H1 (cell line): ENCODE measurements at regions not wholly inside any gene's neighbourhood (a gene's known extent, or its start where the extent isn't known, plus 50 kb on each side); places are given as distances from the start of the nearest gene placed in this dataset.

Experiments used
- CTCF ChIA-PET: fragments of 300-600 bp; sonication (Branson Sonifier 250); formaldehyde crosslinking; loops from one replicate; lab custom pipeline; 2021; ENCODE audit not compliant: partially characterized antibody; lab: Charles Lee
- POLR2A ChIA-PET: fragments of 300-600 bp; sonication (Branson Sonifier 250); formaldehyde crosslinking; loops from one replicate; lab custom pipeline; 2021; ENCODE audit warnings: inconsistent platforms; ENCODE audit not compliant: partially characterized antibody; lab: Charles Lee
- DNase-seq, 2 experiments: peaks; one replicate each; pipeline versions ENCODE4 v3.0.0 to v3.0.0-alpha.2; 2010 to 2022; ENCODE audit warnings: low spot score in 2 of 2, low read depth in 1 of 2, mixed read lengths in 1 of 2
- FAIRE-seq: peaks from 2 replicates; lab custom pipeline; 2011; peaks lifted over from hg19 to GRCh38; lab: Jason Lieb, UNC
- H2AFZ ChIP-seq: 2 replicates; pipeline ENCODE4 v1.8.1; 2012; ENCODE audit warnings: low read length, inconsistent platforms
- H2AK5ac ChIP-seq: 2 replicates; pipeline ENCODE4 v1.6.1; 2013; ENCODE audit warnings: low read depth, low read length
- H2BK120ac ChIP-seq: replicated peaks from 2 replicates; pipeline ENCODE3; 2013; ENCODE audit warnings: low read depth, low read length, inconsistent platforms
- H2BK12ac ChIP-seq: 2 replicates; pipeline ENCODE4 v1.6.1; 2013; ENCODE audit warnings: low read depth, low read length
- H2BK15ac ChIP-seq: 2 replicates; pipeline ENCODE4 v1.6.1; 2013; ENCODE audit warnings: low read length
- H2BK20ac ChIP-seq: 2 replicates; pipeline ENCODE4 v1.6.1; 2013; ENCODE audit warnings: low read length
- H2BK5ac ChIP-seq: 2 replicates; pipeline ENCODE4 v1.6.1; 2013; ENCODE audit warnings: low read depth, low read length
- H3K14ac ChIP-seq: 2 replicates; pipeline ENCODE4 v1.6.1; 2013; ENCODE audit warnings: inconsistent platforms; ENCODE audit not compliant: insufficient read length
- H3K18ac ChIP-seq: 2 replicates; pipeline ENCODE4 v1.6.1; 2013; ENCODE audit warnings: low read length; ENCODE audit errors: extremely low read depth
- H3K23ac ChIP-seq: 2 replicates; pipeline ENCODE4 v1.6.1; 2013; ENCODE audit warnings: inconsistent platforms; ENCODE audit not compliant: insufficient read length
- H3K23me2 ChIP-seq: 2 replicates; pipeline ENCODE4 v1.6.1; 2013; ENCODE audit warnings: low read depth, low read length
- H3K27ac ChIP-seq: 2 replicates; pipeline ENCODE4 v1.6.1; 2011; ENCODE audit warnings: low read depth, low read length, inconsistent platforms
- H3K27me3 ChIP-seq, 4 experiments: replicated peaks in 1 of 4; 1 replicate in 1 of 4; 2 replicates in 3 of 4; pipeline versions ENCODE4 v1.6.1 to v1.8.1; 2011 to 2013; ENCODE audit warnings: low read length in 3 of 4, mild to moderate bottlenecking in 3 of 4, inconsistent platforms in 2 of 4, mixed read lengths in 2 of 4, moderate library complexity in 1 of 4; ENCODE audit not compliant: control insufficient read depth in 3 of 4, insufficient read depth in 3 of 4; ENCODE audit errors: extremely low read depth in 1 of 4
- H3K36me3 ChIP-seq, 4 experiments: 2 replicates each; pipeline versions ENCODE4 v1.6.1 to v1.8.1; 2011 to 2013; ENCODE audit warnings: mild to moderate bottlenecking in 4 of 4, low read length in 3 of 4, moderate library complexity in 2 of 4, control low read depth in 1 of 4, inconsistent platforms in 1 of 4; ENCODE audit not compliant: insufficient read depth in 4 of 4, control insufficient read depth in 2 of 4
- H3K4ac ChIP-seq: replicated peaks from 2 replicates; pipeline ENCODE3; 2013; ENCODE audit warnings: low read length, low read depth, mixed read lengths, inconsistent platforms; ENCODE audit not compliant: insufficient read length
- H3K4me1 ChIP-seq, 4 experiments: replicated peaks in 1 of 4; 1 replicate in 1 of 4; 2 replicates in 3 of 4; pipeline versions ENCODE4 v1.6.1 to v1.8.1; 2011 to 2013; ENCODE audit warnings: low read length in 3 of 4, inconsistent platforms in 2 of 4, mixed read lengths in 1 of 4; ENCODE audit not compliant: insufficient read depth in 4 of 4, control insufficient read depth in 3 of 4
- H3K4me2 ChIP-seq, 2 experiments: 2 replicates each; pipeline versions ENCODE4 v1.6.1 to v1.8.1; 2011 to 2013; ENCODE audit warnings: low read depth in 2 of 2, low read length in 2 of 2, control low read depth in 1 of 2, inconsistent platforms in 1 of 2, mild to moderate bottlenecking in 1 of 2; ENCODE audit not compliant: insufficient read depth in 1 of 2
- H3K4me3 ChIP-seq, 4 experiments: fragments of 200-600, 300-600 bp in 1 of 4; sonication (generic), shearing (Covaris generic), sonication (Bioruptor Twin) in 1 of 4; 2 replicates each; pipeline versions ENCODE4 v1.5.1 to v1.8.1; 2011 to 2016; ENCODE audit warnings: low read length in 4 of 4, low read depth in 3 of 4, control low read depth in 2 of 4, inconsistent platforms in 2 of 4, mild to moderate bottlenecking in 2 of 4, mixed read lengths in 1 of 4, moderate library complexity in 1 of 4; ENCODE audit not compliant: insufficient read depth in 2 of 4; ENCODE audit errors: extremely low read depth in 1 of 4
- H3K56ac ChIP-seq: replicated peaks from 2 replicates; pipeline ENCODE3; 2013; ENCODE audit warnings: low read depth, mild to moderate bottlenecking, mixed read lengths, low read length, inconsistent platforms; ENCODE audit not compliant: insufficient read length
- H3K79me1 ChIP-seq: 2 replicates; pipeline ENCODE4 v1.6.1; 2013; ENCODE audit warnings: low read depth, low read length, control low read depth
- H3K79me2 ChIP-seq, 2 experiments: 2 replicates each; pipeline versions ENCODE4 v1.6.1 to v1.8.1; 2012 to 2013; ENCODE audit warnings: low read length in 2 of 2, mild to moderate bottlenecking in 2 of 2, inconsistent platforms in 1 of 2; ENCODE audit not compliant: insufficient read depth in 2 of 2, control insufficient read depth in 1 of 2
- H3K9ac ChIP-seq, 4 experiments: replicated peaks in 1 of 4; 1 replicate in 1 of 4; 2 replicates in 3 of 4; pipeline versions ENCODE4 v1.6.1 to v1.8.1; 2011 to 2013; ENCODE audit warnings: low read depth in 3 of 4, low read length in 3 of 4, control low read depth in 2 of 4, mild to moderate bottlenecking in 2 of 4, moderate library complexity in 2 of 4, inconsistent platforms in 1 of 4; ENCODE audit errors: extremely low read depth in 1 of 4
- H3K9me3 ChIP-seq, 2 experiments: 2 replicates each; pipeline versions ENCODE4 v1.6.1 to v1.8.1; 2012 to 2013; ENCODE audit warnings: mild to moderate bottlenecking in 2 of 2, moderate library complexity in 2 of 2, control low read depth in 1 of 2, inconsistent platforms in 1 of 2, low read depth in 1 of 2, low read length in 1 of 2, mixed read lengths in 1 of 2; ENCODE audit not compliant: insufficient read depth in 2 of 2
- H4K20me1 ChIP-seq, 2 experiments: replicated peaks in 1 of 2; 2 replicates each; pipeline versions ENCODE3 to v1.8.1; 2011 to 2013; ENCODE audit warnings: inconsistent platforms in 2 of 2, low read length in 2 of 2, mild to moderate bottlenecking in 1 of 2; ENCODE audit not compliant: insufficient read depth in 2 of 2, control insufficient read depth in 1 of 2
- H4K5ac ChIP-seq: 2 replicates; pipeline ENCODE4 v1.6.1; 2013; ENCODE audit warnings: low read length, low read depth, mixed read lengths, inconsistent platforms; ENCODE audit not compliant: insufficient read length
- H4K8ac ChIP-seq: 2 replicates; pipeline ENCODE4 v1.8.0; 2013; ENCODE audit warnings: mild to moderate bottlenecking, moderate library complexity, low read length, inconsistent platforms; ENCODE audit not compliant: insufficient read depth; ENCODE audit errors: extremely low read depth
- H4K91ac ChIP-seq: replicated peaks from 2 replicates; pipeline ENCODE3; 2013; ENCODE audit warnings: low read length, mixed read lengths, inconsistent platforms; ENCODE audit not compliant: insufficient read length
- BRCA1 ChIP-seq: IDR thresholded peaks from 2 replicates; pipeline ENCODE4 v1.6.1; 2012; ENCODE audit warnings: low read depth, low read length, improper control_type of control experiment
- CTCF ChIP-seq, 3 experiments: IDR thresholded peaks; 1 replicate in 2 of 3; 2 replicates in 1 of 3; pipeline versions ENCODE4 v1.5.1 to v1.6.1; 2011; ENCODE audit warnings: low read length in 3 of 3, mild to moderate bottlenecking in 3 of 3, inconsistent platforms in 2 of 3, low read depth in 1 of 3, moderate library complexity in 1 of 3; ENCODE audit not compliant: insufficient read depth in 1 of 3; ENCODE audit errors: control extremely low read depth in 1 of 3
- NRF1 ChIP-seq: IDR thresholded peaks from 2 replicates; pipeline ENCODE4 v1.6.1; 2011; ENCODE audit warnings: mild to moderate bottlenecking, low read depth, low read length, improper control_type of control experiment
- POLR2AphosphoS5 ChIP-seq: IDR thresholded peaks from 2 replicates; pipeline ENCODE4 v1.6.1; 2011; ENCODE audit warnings: low read depth, low read length
- POU5F1 ChIP-seq: IDR thresholded peaks from 2 replicates; pipeline ENCODE4 v1.6.1; 2011; ENCODE audit warnings: low read depth, mild to moderate bottlenecking, low read length, moderate library complexity
- WGBS, 2 experiments: shearing (Covaris generic) in 1 of 2; methylation state at CpG; one replicate each; pipeline versions ENCODE4 v1.1.6 to v1.1.7; 2013 to 2015; ENCODE audit warnings: low lambda C conversion rate in 2 of 2, mixed read lengths in 2 of 2, inconsistent platforms in 1 of 2, low coverage in 1 of 2, missing lambda C conversion rate in 1 of 2; ENCODE audit not compliant: insufficient replicate concordance in 2 of 2, insufficient coverage in 1 of 2, insufficient read length in 1 of 2; ENCODE audit errors: extremely low coverage in 1 of 2, missing lambda C conversion rate in 1 of 2; 5-methylcytosine and 5-hydroxymethylcytosine counted together

GRCh38 chr3:127384717-127385539 is 97.1 kb upstream of the PRR20G start:
- Histone ChIP-seq H2BK5ac (no peak overlapping the region), H2BK12ac (no peak overlapping the region), H3K4ac (no peak overlapping the region), H3K27me3 (no peaks in the 10 kb centered on the region), H3K18ac (no peak overlapping the region), H2AK5ac (no peak overlapping the region), H2AFZ (no peak overlapping the region), H3K9me3 (no peaks in the 10 kb centered on the region), H2BK120ac (no peak overlapping the region), H3K79me1 (no peaks in the 10 kb centered on the region), H3K4me2 (no peak overlapping the region), H4K91ac (no peak overlapping the region), H2BK20ac (no peak overlapping the region), H3K14ac (no peak overlapping the region), H3K9ac (no peak overlapping the region), H3K4me1 (no peaks in the 10 kb centered on the region; a peak in 1 of 7 replicates), H4K20me1 (no peaks in the 10 kb centered on the region), H2BK15ac (no peak overlapping the region), H3K27ac (no peak overlapping the region), H4K5ac (no peak overlapping the region), H3K23me2 (no peaks in the 10 kb centered on the region), H4K8ac (no peak overlapping the region), H3K56ac (no peak overlapping the region), H3K36me3 (no peaks in the 10 kb centered on the region), H3K4me3 (no peak overlapping the region), H3K79me2 (no peaks in the 10 kb centered on the region), H3K23ac (no peak overlapping the region)
- FAIRE-seq (no peak), DNase-seq (no peak)
- 93% methylated on average over 18 of the region's 18 CpGs; no CpG with 5 or more reads in 1 of the 2 experiments for WGBS, 2 experiments
- TF ChIP-seq POLR2AphosphoS5 (no peak), BRCA1 (no peak), POU5F1 (no peak), CTCF (IDR thresholded peaks at IDR 0.05; ENCODE audit: control extremely low read depth in 1 of 3, insufficient read depth in 1 of 3, low read depth in 1 of 3, low read length in 3 of 3) (peak in 1 of 3 experiments; percentile 11; a peak in 1 of 4 replicates), NRF1 (no peak)
- ChIA-PET POLR2A (no interaction called here), CTCF (interaction anchor here (0.6 to 3.2 kb wide), 6 partner anchors 11 to 208 kb away, joined by 3 to 24 read pairs (median 4); partner anchors contain the start of gene PRR20G)
